Activated CD4-positive, alpha-beta T cell treated with anti-CD3 and anti-CD28 coated beads for 48 hours (primary cell): ENCODE measurements at regions not wholly inside any gene's neighbourhood (a gene's known extent, or its start where the extent isn't known, plus 50 kb on each side); places are given as distances from the start of the nearest gene placed in this dataset.
"Not testable (repeated sequence)": the region's sequence is repeated elsewhere in the genome, so short reads cannot be mapped to it uniquely, and the experiment has no call there.

Experiments
- DNase-seq: peaks from one replicate; pipeline ENCODE4 v3.0.0-alpha.2; 2020

DNA sequence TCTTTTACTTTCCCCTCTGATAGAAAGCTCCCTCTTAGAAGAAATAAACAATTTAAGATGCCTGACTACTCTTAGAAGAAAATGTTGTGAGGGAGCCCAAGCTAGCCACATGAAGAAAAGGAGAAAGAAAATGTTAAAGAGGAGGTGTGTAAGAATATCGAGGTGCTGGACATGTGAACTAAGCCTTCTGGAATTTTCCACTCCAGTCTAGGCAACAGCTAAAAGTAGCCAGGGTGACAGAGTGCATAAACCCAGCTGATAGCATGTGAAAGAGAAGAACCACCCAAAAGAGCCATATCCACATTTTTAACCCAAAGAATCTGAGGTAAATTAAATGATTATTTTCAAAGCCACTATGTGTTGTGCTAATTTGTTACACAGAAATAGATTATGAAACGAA lies 1690.6 kb upstream of the LRRTM3 start:
- no peak for DNase-seq

DNA sequence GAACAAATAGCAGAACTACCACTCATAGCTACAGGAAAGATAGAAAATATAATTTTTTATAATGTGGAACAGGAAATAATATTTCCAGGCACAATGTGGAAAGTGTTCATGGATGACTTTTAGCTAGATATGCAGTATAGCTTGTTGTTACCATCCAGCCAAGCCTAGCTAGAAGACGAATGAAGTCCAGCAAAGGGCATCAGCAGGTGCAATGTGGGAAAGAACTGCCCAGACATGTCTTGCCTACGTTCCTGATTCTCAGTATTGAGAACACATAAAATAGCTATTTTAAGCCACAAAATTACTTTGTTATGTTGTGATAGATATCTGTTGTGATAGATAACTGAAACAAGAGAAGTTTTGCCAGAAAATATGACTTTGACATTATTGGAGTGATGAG lies 1690.0 kb upstream of the LRRTM3 start:
- DNase-seq: no peak

GRCh38 chr10:65265451-65265954 lies 1660.3 kb upstream of the LRRTM3 start:
- no peak for DNase-seq

DNA sequence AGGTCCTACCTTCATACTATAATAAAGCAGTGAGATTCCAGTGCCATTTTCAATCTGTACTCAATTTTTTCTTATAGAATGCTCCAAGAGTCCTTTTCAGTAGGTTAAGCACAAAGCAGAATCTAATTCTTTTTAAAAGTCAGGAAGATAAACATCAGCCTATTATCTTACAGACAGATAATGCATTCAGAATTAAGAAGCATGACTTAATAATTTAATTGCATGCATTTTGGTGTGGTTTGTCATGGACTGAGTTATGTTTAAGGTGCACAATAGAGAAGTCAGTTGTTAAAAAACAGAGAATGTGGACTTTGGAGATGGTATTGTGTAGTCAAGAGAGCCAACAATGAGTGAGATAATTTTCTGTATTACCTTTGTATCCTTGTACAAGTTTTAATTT lies 1656.3 kb upstream of the LRRTM3 start:
- DNase-seq: not testable (repeated sequence)

- DNase-seq: no peak
Observed at GRCh38 chr10:65270969-65271368, 1654.9 kb upstream of the LRRTM3 start.

DNA sequence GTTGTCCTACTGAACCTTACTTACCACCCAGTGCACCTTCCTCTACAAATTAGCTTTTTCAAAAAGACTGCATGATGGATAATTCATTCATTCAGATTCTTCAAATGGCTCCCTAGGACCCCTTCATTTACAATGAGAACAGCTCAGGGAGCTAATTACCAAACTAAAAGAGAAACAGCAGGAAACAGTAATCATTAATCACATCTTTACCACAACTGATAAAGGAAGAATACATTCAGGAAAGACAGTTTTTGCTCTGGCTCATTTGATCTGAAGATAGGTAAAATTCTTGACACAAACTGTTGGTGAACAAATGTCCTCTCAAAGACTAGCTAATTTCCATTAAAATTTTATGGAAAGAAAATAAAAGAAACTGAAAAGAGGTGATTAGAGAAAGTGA lies 1652.7 kb upstream of the LRRTM3 start:
- DNase-seq: no peak

DNA sequence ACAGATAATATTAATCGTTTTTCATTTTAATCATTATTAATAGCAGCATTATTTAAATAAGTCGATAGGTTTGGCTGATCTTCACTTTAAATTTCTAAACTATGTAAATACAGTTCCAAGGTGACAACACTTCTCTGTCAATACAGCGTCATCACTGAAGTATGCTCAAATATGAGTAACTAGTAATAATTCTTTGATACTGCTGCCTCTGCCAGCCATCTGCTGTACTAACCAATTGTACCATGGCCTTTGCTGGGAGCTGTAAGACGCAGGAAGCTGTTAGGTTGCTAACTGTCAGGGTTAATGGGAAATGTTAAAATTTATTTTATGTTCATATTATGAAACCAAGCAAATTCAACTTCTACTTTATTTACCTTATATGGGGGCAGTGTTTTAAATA lies 1650.5 kb upstream of the LRRTM3 start:
- DNase-seq: no peak

- DNase-seq: no peak
Observed at GRCh38 chr10:65284495-65285041, 1641.3 kb upstream of the LRRTM3 start.

DNA sequence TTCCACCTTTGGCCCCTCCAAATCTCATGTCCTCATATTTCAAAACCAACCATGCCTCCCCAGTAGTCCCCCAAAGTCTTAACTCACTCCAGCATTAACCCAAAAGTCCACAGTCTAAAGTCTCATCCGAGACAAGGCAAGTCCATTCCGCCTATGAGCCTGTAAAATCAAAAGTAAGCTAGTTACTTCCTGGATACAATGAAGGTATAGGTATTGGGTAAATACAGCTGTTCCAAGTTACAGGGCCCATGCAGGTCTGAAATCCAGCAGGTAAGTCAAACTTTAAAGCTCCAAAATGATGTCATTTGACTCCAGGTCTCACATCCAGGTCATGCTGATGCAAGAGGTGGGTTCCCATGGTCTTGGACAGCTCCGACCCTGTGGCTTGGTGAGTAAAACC lies 1640.1 kb upstream of the LRRTM3 start:
- DNase-seq: not testable (repeated sequence)

- DNase-seq: no peak
Observed at GRCh38 chr10:65291286-65291685, 1634.5 kb upstream of the LRRTM3 start.

GRCh38 chr10:65292551-65292950 lies 1633.3 kb upstream of the LRRTM3 start:
- no peak for DNase-seq

DNA sequence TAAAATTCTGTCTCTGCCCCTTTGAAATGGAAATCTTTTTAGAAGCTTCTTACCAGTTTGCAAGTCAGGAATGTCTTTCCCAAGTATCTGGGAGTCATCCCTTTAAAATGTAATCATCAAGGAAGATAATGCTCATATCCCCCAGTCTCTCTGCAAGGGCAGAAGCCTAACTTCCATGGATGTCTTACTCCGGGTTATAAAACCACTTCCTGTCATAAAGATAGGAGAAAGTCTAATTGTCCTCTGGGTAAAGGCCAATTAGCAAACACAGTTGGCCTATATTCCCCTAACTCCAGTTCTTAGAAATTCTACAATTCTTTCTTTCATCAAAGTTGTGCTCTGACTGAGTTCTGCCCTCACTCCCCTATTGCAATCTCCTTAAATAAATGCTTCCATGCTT lies 1631.5 kb upstream of the LRRTM3 start:
- DNase-seq: no peak

DNA sequence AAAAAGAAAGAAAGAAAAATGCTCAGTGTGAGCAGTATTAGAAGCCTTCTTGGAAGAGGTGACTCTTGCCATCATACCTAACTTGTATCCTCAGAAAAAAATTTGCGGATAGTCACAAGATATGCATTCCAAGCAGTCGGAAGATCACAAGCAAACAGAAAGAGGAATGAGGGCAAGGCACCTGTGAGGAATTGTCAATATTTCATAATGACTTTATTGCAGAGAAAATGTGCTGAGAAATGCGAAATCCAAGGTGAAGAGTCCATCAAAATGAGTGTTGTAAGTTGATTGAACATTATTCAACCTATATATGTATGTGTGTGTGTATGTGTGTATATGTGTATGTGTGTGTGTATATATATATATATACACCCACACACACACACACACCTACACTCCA lies 1624.7 kb upstream of the LRRTM3 start:
- DNase-seq: no peak

GRCh38 chr10:65306201-65306600 lies 1619.6 kb upstream of the LRRTM3 start:
- DNase-seq: no peak

DNA sequence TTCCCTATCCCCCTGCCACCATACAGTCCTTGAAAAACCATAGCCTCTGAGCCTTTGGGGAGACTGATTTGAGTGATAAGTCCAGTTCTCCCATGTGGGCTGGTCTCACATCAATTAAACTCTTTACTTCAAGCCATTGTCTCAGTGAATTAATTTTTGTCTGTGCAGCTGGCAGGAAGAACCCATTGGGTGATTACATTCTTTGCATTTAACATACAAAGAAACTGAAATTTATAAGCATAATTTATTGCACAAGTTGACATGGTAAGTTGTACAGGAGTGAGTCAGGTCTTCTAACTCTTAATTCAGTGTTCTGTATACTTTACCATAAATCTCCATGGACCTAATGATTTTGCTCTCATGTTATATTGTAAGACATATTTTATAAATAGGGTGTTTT lies 1613.0 kb upstream of the LRRTM3 start:
- no peak for DNase-seq

DNA sequence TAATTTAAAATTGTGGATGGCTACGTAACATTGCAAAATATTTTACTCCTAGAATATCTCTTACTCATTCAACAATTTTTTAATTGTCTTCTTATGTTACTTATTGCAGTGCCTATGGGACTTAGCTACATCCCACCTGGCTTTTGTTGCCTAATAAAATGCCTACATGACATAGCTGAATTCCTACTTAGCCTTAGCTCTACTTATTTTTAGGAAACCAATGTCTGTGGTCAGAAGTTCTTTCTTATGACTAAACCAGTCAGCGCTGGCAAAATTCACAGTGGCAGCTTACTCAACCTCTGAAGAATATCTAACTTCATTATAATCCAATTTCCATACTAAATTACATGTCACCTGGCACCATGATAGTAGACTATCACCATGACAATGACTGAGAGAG lies 1612.4 kb upstream of the LRRTM3 start:
- DNase-seq: no peak

GRCh38 chr10:65314253-65314652 lies 1611.6 kb upstream of the LRRTM3 start:
- DNase-seq: no peak

GRCh38 chr10:65319493-65319892 lies 1606.3 kb upstream of the LRRTM3 start:
- no peak for DNase-seq

DNA sequence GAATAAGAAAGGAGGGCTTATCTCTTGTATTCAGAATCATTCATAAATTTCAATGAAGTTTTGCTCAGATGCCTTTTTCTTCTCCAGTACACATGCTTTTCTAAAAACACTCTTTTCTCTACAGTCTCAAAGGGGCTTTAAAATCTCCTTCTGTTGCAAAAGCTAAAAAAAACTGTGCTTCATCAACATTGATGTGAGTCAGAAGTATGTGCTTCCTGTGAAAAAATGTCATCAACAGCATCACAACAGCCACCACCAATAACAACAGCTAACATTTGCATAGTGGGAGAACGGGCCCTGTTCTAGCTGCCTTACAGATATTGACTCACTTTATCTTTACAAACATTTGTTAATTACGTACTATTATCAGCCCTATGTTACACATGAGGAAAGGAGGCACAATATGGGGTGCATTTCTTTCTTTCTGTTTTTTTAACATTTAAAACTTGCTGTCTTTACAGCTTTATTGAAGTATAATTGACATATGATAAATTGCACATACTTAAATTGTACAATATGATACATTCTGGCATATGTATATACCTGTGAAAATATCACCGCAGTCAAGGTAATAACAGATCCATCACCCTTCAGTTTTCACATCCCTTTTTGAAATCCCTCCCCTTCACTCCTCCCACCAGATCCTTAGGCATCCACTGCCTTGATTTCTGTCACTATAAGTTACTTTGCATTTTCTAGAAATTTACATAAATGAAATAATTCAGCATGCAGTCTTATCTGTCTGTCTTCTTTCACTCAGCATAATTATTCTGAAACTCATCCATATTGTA lies 1605.4 kb upstream of the LRRTM3 start:
- DNase-seq: no peak

DNA sequence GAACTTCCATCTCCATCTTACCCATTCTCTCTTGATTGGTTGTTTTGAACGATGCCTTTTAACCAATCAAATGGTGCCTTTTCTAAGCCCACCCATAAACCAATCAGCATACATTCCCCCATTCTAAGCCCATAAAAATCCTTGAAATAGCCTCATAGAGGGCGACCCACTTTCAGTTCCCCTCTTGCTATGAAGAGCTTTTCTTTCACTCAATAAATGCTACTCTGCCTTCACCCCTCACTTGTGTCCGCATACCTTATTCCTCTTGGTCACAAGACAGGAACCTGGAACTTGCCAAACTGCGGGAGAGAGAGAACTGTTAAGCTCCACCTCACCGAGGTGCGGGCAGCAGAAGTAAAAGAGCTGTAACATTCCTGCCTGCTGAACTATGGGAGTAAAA lies 1602.0 kb upstream of the LRRTM3 start:
- DNase-seq: no peak

DNA sequence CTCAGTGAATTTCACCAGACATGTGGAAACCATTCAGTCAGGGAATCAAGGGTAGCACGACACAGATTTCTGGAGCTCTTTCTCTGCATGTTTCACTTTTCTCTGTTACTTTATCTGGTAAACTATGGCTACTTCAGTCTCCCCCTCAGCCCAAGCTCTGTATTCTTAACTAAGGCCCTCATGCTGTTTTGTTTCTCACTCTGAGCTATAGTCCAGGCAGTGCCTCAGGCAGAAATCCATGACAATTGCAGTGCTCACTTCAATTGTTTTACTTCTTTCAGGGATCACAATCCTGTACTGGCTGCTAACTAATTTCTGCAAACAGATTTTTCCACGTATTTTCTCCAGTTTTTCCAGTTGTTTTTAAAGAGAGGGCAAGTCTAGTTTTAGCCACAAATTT lies 1599.9 kb upstream of the LRRTM3 start:
- DNase-seq: no peak

DNA sequence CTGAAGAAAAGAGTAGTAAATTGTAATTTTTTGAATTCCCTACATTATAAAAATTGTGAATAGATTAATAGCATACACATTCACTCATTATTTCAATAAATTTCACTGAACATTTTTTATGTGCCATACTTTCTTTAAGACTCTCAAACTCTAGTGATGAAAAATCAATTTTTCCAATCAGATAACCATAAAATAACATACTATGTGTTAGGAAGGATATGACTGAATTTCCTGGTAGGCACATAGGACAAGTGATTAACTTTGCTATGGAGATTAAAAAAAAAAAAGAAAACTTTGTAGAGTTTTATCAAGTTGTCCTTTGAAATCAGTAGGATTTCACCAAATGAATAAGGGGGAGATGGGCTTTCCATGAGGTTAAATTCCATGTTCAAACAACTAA lies 1597.3 kb upstream of the LRRTM3 start:
- no peak for DNase-seq

DNA sequence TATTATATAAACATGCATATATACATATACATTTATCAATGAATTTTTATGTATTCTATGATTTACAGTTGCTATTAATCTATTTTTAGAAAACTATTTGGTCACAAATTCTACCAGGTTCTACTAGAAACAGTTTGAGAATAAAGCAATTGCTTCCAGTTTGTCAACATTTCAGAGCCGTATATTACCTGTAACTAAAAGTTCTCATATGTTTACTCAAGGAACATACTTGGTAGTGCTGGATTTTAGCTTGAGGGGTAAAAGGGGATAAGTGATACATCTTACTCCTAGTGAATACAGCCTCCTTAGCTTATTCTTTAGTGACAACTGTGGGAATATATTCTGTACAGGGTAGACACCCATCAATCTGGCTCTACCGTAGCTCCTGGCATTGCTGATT lies 1590.5 kb upstream of the LRRTM3 start:
- no peak for DNase-seq

GRCh38 chr10:65340340-65340739 lies 1585.5 kb upstream of the LRRTM3 start:
- no peak for DNase-seq
